NCI-H460 (cell line): ENCODE measurements at regions not wholly inside any gene's neighbourhood (a gene's known extent, or its start where the extent isn't known, plus 50 kb on each side); places are given as distances from the start of the nearest gene placed in this dataset.

Experiments
- DNase-seq: peaks from one replicate; pipeline ENCODE4 v3.0.0-alpha.2; 2016; ENCODE audit warnings: low read depth; ENCODE audit errors: extremely low read depth

DNA sequence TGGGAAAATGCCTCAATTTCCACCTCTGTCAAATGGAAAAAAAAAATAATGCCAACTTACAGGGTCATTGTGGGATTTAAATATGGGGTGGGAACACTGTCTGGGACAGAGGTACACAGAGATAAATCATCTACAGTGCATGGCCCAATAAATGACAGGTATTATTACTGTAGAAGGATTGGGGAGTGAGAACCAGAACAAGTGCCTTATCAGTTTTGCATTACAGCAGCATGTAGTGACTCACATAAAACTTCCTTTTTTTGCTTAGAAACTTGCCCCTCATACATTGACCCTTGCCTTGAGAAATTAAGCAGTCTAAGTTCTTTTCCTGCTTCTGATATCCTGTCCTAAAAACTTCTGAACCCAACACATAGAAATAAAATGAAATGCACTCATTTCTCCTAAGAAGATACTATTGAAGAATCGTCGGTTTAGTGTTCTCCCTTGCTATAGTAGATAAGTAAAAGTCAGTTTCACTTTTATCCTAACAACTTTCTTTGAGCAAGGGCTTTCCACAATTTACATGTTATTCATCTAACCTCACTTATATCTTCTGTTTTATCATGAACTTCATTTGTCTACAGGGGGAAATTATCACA, 121.0 kb upstream of the HAAO start:
- DNase-seq, result no peak

DNA sequence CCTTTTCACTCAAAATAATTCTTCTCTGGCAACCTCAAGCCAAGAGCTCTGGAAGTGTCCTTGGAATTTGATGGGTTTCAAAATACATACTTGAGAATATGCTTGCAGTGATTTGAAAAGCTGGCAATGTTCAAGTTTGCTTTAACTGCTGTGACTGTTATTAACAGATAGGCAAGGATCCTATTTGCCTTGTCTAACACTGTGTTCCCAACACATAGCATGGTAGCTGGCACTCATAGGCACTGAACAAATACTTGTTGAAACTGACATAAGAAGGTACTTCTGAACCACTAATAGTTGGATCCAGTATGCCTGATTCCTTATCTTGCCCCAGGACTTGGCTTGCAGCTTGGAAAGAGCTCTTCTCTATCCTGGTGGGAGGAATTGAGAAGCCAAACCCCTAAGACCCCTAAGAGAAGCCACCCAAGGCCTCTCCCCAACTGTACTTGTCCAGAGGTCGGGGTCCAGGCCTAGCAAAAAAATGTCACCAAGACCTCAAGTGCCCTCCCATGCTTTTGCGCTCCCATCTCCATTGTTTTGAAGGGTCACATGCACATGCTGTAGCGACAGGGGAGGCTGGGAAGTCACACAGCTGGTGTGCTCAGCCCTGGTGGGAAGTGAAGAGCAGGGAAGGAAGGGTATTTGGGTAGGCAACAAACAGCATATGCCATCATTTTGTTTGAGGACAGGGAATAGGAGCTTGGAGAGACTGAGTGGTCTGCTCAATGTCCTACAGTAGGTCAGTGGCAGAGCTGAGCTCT, 118.4 kb upstream of the HAAO start:
- no peak for DNase-seq

DNA sequence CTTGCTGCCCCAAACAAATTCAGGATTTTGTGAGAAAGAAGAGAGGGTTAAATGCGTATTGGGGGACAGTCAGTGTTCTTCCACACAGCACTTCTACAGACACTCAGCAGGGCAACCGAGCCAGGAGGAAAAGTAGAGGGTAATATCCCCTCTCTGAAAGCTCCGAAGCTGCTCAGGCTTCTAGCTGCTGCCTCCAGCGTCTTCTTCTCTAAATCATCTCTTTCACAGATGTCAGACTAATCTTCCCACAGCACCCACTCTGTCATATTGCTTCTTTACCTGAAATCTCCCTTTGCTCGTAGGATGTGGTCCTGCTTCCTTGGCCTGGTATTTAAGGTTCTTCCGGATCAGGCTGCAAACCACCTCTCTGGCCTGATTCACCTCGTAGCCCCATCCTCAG, 117.6 kb upstream of the HAAO start:
- DNase-seq, result no peak

DNA sequence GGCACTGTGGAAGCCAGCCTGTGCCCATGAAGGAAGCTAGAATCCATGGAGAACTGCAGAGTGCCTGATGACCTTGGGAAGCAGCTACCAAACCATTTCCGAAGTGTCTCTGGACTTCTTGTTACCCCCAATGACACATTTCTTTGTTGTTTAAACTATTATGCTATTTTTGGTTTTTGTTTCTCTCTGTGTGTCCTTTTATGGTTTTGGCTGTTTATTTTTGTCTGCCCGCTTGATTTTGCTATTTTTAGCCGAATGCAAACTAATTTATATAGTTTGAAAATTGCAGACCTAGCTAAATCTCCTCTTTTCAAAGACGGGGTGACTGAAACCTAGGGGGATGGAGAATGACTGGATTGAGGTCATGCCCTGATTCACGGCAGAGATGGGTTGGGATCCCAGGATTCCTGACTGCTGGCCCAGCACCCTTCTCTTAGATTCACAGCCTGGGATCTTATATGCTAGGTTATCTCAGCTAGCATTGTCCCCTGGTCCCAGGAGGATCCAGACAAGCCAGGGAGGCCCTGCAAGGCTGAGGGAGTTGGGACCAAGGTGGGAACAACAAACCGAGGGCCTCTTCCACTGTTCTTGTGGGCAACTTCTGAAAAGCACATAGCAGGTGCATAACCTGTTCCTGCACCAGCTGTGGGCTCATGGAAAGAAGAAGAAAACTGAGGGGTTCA, 116.3 kb upstream of the HAAO start:
- DNase-seq, result no peak

DNA sequence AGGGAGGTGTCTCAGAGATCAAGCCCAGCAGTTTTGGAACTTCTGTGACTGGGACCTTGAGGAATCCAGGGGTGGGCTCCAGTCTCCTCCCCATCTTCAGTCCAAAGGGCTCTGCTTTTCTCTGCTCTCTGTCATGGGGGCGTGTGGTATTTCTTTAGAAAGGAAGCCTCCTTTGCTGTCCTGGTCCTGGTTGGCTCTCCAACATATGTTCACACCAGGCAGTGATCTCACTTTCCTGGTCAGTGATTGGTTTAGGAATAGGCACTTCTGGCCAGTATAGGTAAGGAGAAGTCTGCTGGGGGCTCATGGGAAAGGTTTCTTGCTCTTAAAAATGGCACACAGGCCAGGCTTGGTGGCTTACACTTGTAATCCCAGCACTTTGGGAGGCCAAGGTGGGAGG, 115.5 kb upstream of the HAAO start:
- no peak for DNase-seq

DNA sequence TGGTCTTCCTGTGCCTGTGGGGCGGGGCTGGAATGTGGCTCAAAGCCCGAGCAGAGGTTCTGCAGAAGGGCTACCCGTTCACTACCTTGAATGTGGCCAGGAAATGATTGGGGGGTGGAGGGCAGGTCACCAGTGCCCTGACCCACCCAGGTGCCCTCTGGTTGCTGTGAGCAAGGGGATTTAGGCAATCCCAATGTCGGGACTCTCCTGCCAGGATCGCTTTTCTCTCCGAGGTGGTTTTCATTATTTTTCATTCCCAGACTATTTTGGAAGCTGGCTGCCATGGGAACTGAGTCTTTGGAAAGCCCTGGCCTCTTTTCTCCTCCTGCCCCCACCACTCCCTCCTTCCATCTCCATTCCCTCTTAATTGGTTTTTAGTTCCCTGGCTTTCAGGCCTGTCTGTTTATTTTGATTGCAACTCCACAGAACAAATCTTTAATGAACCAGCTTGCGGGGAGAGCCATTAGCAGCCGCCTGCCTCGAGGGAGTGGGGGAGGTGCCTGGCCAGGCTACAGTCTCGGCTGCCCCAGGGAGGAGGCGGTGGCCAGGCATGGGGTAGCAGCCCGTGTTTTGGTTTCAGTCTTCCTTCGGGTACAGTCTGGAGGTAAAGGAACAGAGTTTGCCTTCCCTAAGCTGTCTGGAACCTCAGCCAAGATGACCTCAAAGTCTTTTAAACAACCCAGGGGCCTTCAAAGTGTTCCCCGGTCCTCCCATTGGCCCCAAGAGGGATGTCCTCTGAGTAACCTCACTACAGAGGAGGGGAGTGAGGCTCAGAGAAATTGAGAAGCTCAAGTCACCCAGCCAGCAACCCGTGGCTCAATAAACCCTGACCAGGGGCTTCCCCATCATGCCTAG, 114.4 kb upstream of the HAAO start:
- no peak for DNase-seq

DNA sequence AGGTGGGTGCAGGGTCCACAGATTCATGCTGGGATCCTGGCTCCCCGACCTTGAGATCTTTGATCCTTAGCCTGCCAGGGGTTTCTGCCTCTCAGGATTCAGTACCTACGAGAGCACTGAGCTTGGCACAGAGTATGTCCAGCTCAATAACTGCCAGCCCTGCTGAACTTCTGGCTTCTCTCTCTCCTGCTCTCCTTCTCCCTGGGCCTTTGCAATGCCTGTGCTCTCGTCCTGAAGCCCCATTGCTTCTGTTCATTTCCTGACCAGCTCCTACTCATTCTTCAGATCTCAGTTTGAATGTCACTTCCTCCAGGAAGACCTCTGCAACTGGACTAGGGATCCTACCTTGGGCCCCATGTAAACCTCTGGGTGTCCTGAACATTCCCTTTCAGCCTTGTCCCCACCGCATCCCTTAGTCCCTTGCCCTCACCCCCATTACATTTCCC, 113.8 kb upstream of the HAAO start:
- no peak for DNase-seq

DNA sequence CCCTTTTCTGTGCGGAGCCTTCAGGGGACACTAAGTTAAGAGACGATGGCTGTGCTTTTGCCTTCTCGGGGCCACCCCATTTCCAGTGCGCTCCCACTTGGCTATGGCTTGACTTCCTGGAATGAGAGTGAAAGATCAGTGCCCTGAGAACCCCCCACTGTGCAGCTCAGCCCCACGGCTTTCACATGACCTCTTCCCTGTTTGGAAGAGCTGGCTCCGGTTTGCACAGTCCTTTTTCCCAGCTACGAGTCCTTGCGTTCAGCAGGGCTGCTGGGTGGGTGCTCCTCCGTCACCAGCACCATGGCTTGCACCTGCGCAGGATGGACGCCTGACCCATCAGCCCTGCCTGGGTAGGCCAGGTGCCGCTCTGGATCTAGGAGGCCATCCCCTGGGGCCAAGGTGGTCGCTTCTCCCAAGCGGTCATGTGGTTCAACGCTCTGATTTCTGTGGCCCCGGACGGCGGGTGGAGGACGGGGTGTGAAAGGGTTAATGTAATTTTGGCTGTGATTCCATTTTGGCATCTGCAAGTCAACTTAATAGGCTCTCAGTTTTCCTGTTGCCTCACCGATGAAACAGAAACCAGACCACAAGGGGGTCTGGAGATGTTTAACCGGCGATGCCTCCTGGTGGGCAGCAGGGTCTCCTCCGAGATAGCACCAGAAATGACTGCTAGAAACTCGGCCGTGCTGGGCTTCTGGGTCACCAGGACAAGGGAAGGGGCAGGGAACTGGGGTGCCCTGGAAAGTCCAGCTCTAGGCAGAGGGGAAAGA, 113.1 kb upstream of the HAAO start:
- DNase-seq, result no peak

DNA sequence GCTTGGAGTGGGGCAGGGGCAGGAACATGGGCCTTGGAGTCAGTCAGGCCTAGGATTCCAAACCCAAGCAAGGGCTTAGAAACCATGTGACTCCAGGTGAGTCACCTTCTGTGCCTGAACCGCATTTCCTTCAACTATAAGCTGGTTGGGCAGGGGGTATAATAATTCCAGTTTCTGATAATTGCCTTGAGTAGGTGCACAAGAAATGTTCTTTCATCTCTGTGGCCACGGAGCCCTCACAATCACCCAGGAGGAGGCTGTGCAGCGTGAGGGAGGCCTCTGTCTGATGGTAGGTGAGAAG, 112.1 kb upstream of the HAAO start:
- DNase-seq, result no peak

DNA sequence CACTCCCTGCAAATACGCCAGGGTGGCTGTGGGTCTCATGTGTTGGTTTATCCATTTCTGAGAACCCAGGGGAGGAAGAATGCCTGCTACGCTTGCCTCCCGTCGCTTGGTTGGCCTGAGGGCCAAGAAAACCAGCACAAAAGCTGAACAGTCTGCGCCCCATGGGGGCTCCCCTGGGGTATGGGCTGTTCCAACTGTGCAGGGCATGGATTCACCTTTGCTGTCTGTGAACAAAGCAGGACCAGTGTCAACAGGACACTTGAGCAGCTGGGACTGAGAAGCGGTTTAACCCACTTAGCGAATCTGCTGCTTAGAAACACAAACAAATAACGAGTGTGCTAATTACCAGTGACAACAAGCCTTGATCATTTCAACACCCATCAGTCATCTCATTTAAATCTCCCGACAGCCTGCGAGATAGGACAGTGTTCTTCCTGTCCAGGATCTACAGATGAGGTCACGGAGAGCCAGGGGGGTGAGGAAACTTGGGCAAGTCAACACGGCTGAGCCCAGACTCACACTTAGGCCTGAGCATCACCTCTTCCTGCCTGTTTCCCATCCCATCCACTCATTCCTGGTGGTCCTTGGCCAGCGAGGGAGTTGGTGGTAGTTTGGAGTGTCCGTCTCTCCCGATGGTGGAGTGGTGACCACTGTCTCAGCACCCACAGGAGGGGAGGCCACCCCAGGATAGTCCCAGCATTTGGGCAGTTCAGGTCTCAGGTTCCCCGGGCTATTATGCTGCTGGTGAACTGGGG, 111.6 kb upstream of the HAAO start:
- DNase-seq, result no peak

DNA sequence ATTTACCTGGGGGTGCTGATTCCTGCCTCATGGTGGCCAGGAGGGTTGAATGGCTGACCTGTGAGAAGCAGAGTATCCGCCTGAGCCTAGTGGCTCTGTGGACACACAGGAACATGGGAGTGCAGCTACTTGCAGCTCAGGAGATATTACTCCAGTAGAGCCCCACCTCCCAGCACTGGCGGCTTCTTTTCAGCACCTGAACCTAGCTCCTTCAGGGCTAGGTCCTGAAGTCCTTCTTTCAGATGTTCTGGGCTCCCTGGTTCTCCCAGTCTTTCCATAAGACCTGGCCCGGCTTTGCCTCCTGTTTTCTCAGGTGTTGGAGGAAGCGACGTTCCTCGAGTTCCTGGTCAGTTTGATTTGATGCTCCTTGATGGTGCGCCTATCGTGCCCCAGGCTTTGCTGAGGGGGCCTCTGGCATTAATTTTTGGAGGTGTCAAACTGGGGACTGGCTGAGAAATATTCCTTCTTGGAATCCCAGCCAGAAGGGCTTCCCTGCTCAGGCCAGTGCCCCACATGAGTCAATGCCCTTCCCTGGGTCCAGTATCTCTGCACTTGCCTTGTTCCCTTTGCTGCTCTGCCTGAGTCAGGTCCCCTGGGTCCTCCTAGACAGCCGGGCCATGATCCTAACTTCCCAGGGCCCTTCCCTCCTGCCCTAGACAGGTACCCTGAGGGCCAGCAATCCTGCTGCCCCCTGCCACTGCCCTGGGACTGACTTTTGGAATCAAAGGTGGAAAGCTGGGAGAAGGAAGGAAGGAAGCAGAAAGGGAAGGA, 110.7 kb upstream of the HAAO start:
- DNase-seq, result no peak

DNA sequence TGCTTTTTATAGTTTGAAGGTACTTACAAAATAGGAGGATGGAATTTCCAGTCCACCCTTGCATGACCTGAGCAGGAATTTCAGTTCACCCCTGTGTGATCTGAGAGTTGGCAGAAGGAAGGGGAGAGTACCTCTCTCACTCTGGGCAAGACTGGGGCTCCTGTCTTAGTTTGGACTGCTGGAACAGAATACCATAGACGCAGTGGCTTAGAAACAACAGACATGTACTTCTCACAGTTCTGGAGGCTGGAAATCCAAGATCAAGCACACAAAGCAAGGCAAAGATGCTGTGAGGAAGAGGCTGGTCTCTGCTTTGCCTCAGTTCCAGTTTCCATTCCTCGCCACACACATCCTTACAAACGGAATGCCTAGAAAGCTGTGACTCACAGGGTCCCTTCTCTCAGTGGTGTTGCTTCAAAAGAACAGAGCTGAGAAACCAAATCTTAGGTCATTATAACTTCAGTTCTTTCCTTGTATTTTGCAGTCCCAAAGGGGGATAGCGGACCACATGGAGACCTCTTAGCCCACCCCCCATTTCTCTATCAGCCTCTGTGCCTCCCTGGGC, 108.8 kb upstream of the HAAO start:
- no peak for DNase-seq

DNA sequence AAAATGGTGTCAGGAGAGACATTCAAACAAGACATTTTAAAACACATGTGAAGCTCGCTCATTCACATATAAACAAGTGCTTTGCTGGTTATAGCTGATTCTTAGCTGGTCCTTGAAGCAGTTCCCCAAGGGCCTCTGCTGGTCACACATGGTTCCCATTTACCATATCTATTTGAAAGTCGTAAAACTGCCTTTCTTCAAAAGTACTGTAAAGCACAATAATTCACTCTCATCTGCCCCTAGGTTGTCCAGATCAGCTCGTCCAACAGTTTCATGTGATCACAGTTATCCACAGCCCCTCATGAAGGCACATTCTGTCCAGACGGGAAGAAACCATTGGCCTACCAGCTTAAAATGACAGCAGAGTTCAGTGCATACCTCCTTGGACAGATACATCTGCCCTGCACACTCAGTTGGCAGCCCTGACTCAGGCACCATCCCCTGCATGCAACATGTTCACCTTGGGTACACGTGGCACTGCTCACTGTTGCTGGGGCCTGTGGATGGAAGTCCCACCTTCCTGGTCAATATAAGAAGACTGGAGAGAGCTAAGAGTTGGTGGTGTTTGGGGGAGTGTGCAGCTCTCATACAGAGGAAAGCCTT, 108.0 kb upstream of the HAAO start:
- no peak for DNase-seq

DNA sequence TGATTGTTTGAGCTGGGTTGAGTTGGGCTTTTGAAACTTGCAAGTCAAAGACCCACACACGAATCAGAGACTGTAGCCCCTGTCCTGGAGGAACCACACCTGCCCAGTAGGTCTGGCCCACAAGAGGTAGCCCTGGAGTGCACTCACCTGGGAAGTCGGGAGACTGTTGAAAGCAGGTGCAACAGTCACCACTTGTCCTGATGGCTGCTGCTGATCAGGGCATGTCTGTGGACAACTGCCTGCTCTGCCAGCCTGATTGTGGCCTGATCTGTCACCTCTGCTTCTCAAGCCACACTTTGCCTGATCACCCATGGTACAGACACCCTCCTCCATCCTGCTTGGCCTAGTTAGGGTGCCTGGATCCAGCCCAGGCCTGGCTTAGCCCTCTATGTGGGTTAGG, 105.0 kb upstream of the HAAO start:
- no peak for DNase-seq

DNA sequence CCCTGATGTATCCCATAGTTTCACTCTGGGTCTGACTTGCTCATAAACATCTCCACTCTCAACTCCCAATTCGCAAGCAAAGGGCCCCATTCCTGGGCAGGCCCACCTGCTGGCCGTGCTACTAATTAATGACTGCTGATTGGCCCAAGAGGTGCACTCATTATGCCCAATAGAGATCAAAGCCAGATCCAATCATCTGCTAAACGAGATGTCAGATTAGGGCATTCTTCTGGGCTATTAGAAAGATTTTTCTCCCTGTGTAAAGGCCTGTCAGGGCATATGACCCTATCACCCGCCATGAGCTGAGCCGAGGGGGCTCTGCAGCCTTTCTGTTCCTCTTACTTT, 103.4 kb upstream of the HAAO start:
- DNase-seq, result no peak

DNA sequence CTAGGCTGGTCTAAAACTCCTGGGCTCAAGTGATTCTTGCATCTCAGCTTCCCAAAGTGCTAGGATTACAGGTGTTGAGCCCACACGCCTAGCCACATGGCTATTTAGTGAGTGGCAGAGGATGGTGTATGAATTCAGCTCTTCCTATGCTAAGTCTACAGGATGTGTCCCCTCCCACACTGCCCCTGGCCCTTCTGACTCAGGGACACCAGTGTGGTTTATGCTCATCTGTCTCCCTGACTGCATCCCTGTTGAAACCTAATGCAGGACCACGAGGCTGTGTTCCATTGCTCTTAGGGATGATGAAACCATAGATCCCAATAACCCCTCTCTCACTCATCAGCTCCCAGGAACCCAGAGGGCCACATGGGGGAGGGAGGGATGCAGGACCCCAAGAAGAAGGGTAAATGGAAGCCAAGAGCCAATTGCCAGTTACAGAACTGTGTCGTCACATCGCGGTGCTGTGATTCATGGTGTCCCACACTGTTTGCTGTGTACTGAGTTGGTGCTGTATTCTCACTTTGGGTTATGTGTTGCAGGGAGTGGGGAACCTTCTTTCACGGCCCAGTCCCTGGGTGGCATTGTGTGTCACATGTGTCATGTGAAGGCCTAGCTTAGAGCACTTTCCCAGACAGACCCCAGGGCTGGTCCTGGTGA, 102.9 kb upstream of the HAAO start:
- no peak for DNase-seq

DNA sequence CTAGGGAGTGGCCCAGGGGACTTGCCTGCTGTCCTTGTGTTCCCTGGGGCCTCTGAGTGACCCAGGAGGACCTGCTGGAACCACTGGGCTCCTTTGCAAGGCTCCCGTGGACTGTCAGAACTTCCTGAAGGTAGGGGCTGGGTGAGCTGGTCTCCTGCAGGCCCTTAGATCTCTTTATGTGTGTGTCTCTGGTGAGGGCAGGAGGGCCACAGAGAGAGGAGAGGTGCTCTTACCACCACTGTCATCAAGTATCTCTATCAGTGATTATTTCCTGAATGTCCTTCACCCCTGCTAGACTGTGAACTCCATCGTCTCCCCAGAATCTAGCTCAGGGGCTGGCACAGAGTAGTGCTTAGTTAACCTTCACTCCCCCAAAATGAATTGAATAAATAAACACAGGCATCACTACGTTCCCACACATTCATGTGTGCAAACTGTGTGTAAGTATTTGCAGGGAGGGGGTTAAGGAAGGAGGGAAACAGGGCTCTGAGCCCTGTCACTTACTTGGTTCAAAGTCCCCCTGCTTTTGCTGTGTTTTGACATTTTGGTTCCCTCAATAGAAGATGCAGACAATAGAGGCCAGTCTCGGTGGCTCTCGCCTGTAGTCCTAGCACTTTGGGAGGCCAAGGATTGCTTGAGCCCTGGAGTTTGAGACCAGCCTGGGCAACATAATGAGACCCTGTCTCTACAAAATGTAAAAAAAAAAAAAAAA, 100.8 kb upstream of the HAAO start:
- no peak for DNase-seq
